H1 (cell line): ENCODE measurements at regions not wholly inside any gene's neighbourhood (a gene's known extent, or its start where the extent isn't known, plus 50 kb on each side); places are given as distances from the start of the nearest gene placed in this dataset.

Experiments
- ASH2L ChIP-seq: fragments of 200-600, 300-600 bp; sonication (generic); IDR thresholded peaks from one replicate; pipeline ENCODE4 v1.7.1; 2017; ENCODE audit warnings: low read length
- CHD7 ChIP-seq: fragments of 300-600 bp; sonication (generic); IDR thresholded peaks from 2 replicates; pipeline ENCODE4 v1.7.1; 2012; ENCODE audit warnings: low read length, moderate library complexity, mild to moderate bottlenecking, inconsistent platforms; ENCODE audit not compliant: insufficient replicate concordance
- EZH2 ChIP-seq: fragments of 200-600 bp; sonication (generic); IDR thresholded peaks from 2 replicates; pipeline ENCODE4 v1.7.1; 2012; ENCODE audit warnings: low read depth, mild to moderate bottlenecking, moderate library complexity, low read length, inconsistent platforms; ENCODE audit not compliant: severe bottlenecking
- FOSL1 ChIP-seq: IDR thresholded peaks from 2 replicates; pipeline ENCODE4 v1.6.1; 2011; ENCODE audit warnings: mild to moderate bottlenecking, low read depth, low read length, moderate library complexity; ENCODE audit not compliant: insufficient read depth
- MAFK ChIP-seq: IDR thresholded peaks from 2 replicates; pipeline ENCODE4 v1.6.1; 2012; ENCODE audit warnings: low read depth, mild to moderate bottlenecking, improper control_type of control experiment, low read length
- NRF1 ChIP-seq: IDR thresholded peaks from 2 replicates; pipeline ENCODE4 v1.6.1; 2011; ENCODE audit warnings: mild to moderate bottlenecking, low read depth, low read length, improper control_type of control experiment
- RNF2 ChIP-seq: fragments of 200-900, 300-1000 bp; sonication (generic); IDR thresholded peaks from 2 replicates; pipeline ENCODE4 v1.7.1; 2016; ENCODE audit warnings: borderline replicate concordance, low read depth, mild to moderate bottlenecking, antibody characterized with exemption, low read length; ENCODE audit not compliant: poor library complexity, severe bottlenecking; ENCODE audit errors: missing control alignments
- SP4 ChIP-seq: IDR thresholded peaks from 2 replicates; pipeline ENCODE4 v1.6.1; 2012; ENCODE audit warnings: low read length, inconsistent platforms
- TAF1 ChIP-seq: IDR thresholded peaks from 2 replicates; pipeline ENCODE4 v1.6.1; 2011; ENCODE audit warnings: mild to moderate bottlenecking, low read depth, low read length
- TF ChIP-seq, protein P1 (sequence below), 3 experiments: IDR thresholded peaks; 1 replicate in 2 of 3; 2 replicates in 1 of 3; pipeline versions ENCODE4 v1.5.1 to v1.6.1; 2011; ENCODE audit warnings: low read length in 3 of 3, mild to moderate bottlenecking in 3 of 3, inconsistent platforms in 2 of 3, low read depth in 1 of 3, moderate library complexity in 1 of 3; ENCODE audit not compliant: insufficient read depth in 1 of 3; ENCODE audit errors: control extremely low read depth in 1 of 3

DNA sequence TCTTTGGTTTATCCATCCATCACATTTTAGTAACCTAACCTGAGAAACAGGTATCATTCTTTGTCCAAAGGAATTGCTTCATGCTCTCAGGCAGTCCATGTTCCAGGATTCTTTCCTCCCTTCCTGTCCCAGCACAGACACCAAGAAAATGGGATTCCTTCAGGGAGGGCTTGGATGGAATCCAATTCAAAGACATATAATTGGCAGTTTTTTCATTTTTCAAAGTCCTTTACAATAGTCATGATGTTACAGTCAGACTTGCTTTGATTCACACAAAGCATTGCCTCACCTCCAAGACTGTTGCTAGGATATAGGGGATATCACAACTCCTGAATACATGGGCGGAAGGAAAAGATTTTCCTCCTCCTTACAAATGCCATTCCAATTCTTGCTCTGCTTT, 241.4 kb upstream of the ACVR2A start (continued):
- TF ChIP-seq CHD7 = no peak
- no peak for TF ChIP-seq RNF2
- no peak for TF ChIP-seq EZH2
- no peak for TF ChIP-seq TAF1
- no peak for TF ChIP-seq NRF1
- TF ChIP-seq SP4 = no peak
- no peak for TF ChIP-seq ASH2L
- TF ChIP-seq, protein P1, sequence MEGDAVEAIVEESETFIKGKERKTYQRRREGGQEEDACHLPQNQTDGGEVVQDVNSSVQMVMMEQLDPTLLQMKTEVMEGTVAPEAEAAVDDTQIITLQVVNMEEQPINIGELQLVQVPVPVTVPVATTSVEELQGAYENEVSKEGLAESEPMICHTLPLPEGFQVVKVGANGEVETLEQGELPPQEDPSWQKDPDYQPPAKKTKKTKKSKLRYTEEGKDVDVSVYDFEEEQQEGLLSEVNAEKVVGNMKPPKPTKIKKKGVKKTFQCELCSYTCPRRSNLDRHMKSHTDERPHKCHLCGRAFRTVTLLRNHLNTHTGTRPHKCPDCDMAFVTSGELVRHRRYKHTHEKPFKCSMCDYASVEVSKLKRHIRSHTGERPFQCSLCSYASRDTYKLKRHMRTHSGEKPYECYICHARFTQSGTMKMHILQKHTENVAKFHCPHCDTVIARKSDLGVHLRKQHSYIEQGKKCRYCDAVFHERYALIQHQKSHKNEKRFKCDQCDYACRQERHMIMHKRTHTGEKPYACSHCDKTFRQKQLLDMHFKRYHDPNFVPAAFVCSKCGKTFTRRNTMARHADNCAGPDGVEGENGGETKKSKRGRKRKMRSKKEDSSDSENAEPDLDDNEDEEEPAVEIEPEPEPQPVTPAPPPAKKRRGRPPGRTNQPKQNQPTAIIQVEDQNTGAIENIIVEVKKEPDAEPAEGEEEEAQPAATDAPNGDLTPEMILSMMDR (IDR thresholded peaks at IDR 0.05; ENCODE audit: control extremely low read depth in 1 of 3, insufficient read depth in 1 of 3, low read depth in 1 of 3, low read length in 3 of 3) = no peak
- no peak for TF ChIP-seq MAFK
- TF ChIP-seq FOSL1 = no peak
